Keratinocyte (primary cell): ENCODE measurements at regions not wholly inside any gene's neighbourhood (a gene's known extent, or its start where the extent isn't known, plus 50 kb on each side); places are given as distances from the start of the nearest gene placed in this dataset.

Experiments used
- CTCF ChIP-seq, 3 experiments: IDR thresholded peaks in 1 of 3; conservative IDR thresholded peaks in 1 of 3; optimal IDR thresholded peaks in 1 of 3; 2 replicates in 2 of 3; 3 replicates in 1 of 3; pipeline versions ENCODE3 to v1.5.1; 2011; ENCODE audit warnings: low read length in 3 of 3, mild to moderate bottlenecking in 3 of 3, moderate library complexity in 2 of 3, control low read depth in 1 of 3, inconsistent platforms in 1 of 3; ENCODE audit not compliant: insufficient read depth in 2 of 3; ENCODE audit errors: extremely low read depth in 1 of 3
- EZH2 ChIP-seq: IDR thresholded peaks from one replicate; pipeline ENCODE4 v1.6.1; 2012; ENCODE audit warnings: inconsistent platforms, mild to moderate bottlenecking, low read length, moderate library complexity

GRCh38 chr14:55948399-55948798 is 169.8 kb upstream of the PELI2 start:
- TF ChIP-seq CTCF (optimal IDR thresholded peaks at IDR 0.05 in 1 of 3, IDR thresholded peaks at IDR 0.05 in 1 of 3, conservative IDR thresholded peaks at IDR 0.05 in 1 of 3; ENCODE audit: extremely low read depth in 1 of 3, insufficient read depth in 2 of 3, low read length in 3 of 3) (no peak), EZH2 (no peak)
